ENCODE measurements at regions not wholly inside any gene's neighbourhood (a gene's known extent, or its start where the extent isn't known, plus 50 kb on each side); places are given as distances from the start of the nearest gene placed in this dataset.
"Not testable (repeated sequence)": the region's sequence is repeated elsewhere in the genome, so short reads cannot be mapped to it uniquely, and the experiment has no call there.

DNA sequence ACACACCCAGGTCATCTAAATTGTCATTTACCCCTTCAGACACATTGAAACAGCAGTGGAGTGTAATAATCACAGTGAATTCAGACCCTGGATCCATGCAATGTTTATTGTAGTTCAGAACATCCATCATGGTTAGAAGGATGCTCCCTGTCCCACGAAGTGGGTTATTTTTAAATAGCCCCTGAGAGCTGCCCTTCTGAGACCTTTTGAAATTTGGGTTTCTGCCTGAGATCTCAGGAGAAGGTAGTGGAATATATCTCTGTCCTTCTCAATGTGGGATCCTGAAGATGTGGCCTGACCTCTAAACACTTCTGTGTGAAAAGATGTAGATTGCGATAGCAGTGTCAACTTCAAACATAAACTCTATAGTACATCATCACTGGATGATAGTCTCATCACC is 1080.6 kb downstream of the TMEM121 start:
- DNase-seq (ENCODE audit: low spot score), result no peak

DNA sequence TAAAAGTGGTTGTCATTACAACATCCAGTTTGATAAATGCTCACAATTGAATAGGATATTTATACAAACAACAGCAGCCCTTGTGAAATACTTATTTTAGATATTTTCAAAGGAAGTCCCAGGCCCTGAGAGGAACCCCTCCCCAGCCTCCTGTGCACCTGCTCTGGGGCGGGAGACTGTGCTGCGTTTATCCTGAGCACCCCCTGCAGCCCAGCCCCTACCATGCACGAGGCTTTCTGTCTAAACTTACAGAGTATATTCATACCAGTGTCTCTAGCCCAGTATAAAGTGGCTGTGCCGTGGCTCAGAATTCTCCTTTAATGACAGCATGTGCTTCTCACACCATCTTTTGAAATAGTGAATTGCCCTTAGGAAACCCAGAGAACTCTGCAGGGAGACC is 1084.3 kb downstream of the TMEM121 start:
- no peak for DNase-seq (ENCODE audit: low spot score)

DNA sequence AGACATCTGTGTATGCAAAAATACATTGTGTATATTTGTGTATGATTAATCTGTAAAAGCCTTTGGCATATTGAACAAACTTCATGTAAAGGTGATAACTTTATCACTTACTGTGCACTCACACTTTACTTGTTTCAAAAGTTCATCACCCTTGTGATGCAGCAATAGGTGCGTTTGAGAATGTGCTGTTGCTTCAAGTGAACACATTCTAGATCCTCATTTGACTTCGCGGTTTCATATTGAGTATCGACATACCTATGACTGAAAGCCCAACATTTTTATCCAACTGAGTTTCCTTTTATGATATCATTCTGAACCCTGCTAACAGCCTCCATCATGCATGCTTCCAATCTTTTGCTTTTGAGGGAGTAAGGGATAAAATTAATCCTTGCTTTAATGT is 1086.9 kb downstream of the TMEM121 start:
- no peak for DNase-seq (ENCODE audit: low spot score)

DNA sequence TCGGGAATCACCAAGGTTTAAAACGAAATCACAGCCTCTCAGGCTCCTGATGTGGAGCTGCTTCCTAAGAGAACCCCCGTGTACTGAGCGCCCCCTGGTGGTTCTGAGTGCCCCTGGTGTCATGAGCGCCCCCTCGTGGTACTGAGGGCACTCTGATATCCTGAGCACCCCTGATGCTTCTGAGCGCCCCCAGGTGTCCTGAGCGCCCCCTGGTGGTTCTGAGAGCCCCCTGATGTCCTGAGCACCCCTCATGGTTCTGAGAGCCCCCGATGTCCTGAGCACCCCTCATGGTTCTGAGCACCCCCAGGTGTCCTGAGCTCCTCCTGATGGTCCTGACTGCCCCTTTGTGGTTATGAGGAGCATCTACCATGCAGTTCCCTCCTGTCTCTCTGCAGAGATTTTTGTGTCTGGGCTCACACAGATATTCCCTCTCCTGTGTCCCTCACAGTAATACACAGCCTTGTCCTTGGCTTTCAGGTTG is 1092.1 kb downstream of the TMEM121 start:
- DNase-seq (ENCODE audit: low spot score), result peak; percentile 5

DNA sequence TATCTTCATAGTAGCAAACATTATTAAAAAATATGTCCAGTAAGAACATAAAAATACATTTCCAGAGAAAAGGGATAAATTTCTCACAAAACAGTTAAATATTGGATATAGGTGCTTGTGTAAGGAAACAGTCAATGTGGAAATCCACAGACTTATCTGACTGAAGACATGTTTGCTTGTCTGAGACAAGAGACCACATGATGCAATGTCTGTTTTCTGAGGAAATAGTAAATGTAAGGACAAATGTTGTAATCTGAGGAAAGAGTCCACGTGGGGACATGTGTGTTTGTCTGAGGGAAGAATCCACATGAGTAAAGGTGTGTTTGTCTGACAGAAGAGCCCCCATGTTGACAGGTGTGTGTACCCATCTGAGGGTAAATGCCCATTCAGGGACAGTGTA is 1093.2 kb downstream of the TMEM121 start:
- DNase-seq (ENCODE audit: low spot score), result no peak

DNA sequence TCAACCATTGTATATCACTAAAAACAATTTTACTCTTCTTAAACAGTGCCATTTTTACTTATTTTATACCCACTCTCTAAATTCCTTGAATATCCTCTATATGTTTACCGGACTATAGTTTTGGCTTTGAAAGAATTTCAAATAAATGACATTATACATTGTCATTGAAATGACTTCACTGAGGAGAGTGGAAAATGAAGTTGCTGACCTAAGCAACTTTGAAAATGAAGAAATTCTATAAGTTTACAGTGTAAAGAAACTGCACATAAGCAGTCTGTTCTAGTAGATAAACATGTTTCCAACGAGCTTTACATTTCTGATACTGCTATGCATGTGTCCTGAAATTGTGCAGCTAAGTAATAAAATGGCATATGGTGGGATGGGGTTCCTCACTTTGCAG is 1094.0 kb downstream of the TMEM121 start:
- DNase-seq (ENCODE audit: low spot score), result no peak

DNA sequence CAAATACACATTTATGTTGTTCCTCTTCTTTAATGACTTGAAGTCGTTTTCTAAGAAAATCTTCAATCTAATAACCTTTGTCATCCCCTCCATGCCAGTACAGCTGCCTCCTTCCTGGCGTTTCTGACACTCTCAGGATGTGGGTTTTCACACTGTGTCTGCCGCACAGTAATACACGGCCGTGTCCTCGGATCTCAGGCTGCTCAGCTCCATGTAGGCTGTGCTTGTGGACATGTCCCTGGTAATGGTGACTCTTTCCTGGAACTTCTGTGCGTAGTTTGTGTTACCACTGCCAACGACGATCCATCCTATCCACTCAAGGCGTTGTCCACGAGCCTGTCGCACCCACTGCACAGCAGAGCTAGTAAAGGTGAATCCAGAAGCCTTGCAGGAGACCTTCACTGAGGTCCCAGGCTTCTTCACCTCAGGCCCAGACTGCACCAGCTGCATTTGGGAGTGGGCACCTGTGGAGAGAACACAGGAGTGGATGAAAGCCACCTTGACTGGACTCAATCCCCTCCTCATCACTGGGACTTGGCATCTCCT is 1095.9 kb downstream of the TMEM121 start:
- peak; percentile 24 for DNase-seq (ENCODE audit: low spot score)

DNA sequence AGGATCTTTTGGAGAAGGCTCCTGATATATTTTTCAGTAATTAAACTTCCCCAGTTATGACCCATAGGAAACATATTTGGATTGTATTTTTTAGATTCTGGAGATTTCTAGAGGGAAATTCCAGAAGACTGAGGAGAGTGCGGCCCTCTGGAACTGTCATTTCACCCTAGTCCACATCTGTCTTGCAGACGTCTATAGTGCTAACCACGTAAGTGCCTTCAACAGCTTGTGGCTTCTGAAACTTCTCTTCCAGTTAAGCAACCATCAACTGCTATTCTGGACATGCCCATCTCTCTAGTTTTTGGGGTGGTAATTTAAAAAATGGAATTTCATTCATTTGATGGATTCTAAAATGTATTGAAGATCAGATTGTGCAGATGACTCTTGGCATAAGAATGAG is 1098.8 kb downstream of the TMEM121 start:
- DNase-seq (ENCODE audit: low spot score), result no peak

DNA sequence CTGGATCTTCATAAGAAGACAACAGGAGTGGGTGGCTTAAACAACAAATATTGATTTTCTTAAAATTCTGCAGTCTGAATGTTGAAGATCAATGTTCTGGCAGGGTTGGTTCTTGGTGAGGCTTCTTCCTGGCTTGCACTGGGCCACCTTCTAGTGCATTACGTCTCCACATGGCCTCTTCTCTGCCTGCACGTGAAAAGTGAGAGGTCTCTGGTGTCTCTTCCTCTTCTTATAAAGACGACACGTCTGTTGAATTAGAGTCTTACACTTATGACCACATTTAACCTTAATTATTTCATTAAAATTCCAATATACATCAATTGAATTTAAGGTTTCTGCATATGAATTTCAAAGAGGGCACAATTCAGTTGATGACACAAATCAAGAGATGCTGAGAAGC is 1100.1 kb downstream of the TMEM121 start:
- not testable (repeated sequence) for DNase-seq (ENCODE audit: low spot score)

DNA sequence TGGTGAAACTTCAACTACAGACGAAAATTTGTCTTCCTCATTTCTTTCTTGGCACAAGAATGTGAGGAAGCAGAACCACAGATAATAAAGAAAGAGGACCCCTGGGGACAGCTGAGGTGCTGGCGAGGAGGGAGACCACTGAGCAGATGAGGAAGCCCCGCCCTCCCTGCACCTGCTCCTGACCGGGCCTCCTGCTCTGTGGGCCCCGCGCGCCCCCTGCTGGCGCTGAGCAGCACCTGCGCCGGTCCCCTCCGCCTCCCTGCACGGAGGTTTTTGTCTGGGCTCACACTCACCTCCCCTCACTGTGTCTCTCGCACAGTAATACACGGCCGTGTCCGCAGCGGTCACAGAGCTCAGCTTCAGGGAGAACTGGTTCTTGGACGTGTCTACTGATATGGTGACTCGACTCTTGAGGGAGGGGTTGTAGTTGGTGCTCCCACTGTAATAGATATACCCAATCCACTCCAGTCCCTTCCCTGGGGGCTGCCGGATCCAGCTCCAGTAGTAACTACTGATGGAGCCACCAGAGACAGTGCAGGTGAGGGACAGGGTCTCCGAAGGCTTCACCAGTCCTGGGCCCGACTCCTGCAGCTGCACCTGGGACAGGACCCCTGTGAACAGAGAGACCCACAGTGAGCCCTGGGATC is 1100.7 kb downstream of the TMEM121 start:
- DNase-seq (ENCODE audit: low spot score), result peak; percentile 66

DNA sequence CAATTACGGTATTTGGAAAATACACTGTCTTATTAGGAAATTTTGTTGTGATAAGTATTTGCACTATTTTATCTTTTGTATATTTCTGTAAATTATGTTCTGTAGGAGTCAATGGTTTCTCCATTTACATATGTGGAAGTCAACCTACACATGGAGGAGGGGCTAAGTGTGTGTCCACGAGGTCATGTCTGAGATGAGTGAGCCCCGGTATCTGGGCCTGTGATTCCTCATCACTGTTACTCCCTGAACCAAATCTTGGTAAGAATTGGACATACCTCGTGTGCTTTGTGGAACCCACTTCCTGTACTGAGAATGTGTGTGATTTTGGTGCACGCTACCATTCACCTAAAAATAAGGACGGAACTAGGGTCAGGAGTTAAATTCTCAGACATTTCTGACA is 1105.5 kb downstream of the TMEM121 start:
- no peak for DNase-seq (ENCODE audit: low spot score)

DNA sequence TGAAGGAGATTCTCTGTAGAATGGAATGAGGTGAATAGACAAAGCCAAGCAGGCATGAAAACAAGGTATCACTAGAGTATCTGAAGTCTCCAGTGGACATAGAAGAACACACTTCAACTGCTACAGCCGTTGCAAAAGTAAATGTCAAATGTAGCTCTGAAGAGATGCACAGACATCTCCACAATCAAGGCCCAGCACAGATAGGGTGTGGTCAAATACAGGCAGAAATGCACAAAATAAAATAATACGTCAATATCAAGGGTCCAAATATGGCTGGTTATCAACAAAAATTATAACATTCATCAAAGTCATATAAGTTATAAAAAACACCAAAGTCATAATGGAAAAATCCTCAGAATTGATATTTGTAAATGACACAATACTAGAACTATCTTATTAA is 1107.3 kb downstream of the TMEM121 start:
- no peak for DNase-seq (ENCODE audit: low spot score)

DNA sequence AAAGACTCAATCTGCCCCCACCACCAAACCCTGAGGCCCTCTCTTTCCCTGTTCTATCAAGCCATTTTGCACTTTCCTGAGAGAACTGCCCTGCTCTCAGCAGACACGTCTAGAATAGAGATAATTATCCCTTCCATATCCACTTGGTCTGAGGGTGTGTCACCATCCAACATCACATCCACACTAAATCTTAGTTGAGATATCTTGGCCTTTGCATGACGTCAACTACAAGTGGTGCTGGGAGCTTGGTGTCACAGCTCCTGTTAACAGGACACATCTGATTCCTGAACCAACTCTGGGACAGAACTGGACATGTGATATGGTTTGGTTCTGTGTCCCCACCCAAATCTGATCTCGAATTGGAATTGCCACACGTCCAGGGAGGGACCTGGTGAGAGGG is 1109.2 kb downstream of the TMEM121 start:
- DNase-seq (ENCODE audit: low spot score), result no peak

DNA sequence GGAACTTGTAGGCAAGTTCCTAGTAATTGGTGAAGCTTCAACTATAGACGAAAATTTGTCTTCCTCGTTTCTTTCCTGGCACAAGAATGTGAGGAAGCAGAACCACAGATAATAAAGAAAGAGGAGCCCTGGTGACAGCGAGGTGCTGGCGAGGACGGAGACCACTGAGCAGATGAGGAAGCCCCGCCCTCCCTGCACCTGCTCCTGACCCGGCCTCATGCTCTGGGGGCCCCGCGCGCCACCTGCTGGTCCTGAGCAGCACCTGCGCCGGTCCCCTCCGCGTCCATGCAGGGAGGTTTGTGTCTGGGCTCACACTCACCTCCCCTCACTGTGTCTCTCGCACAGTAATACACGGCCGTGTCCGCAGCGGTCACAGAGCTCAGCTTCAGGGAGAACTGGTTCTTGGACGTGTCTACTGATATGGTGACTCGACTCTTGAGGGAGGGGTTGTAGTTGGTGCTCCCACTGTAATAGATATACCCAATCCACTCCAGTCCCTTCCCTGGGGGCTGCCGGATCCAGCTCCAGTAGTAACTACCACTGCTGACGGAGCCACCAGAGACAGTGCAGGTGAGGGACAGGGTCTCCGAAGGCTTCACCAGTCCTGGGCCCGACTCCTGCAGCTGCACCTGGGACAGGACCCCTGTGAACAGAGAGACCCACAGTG is 1112.5 kb downstream of the TMEM121 start:
- peak; percentile 45 for DNase-seq (ENCODE audit: low spot score)

DNA sequence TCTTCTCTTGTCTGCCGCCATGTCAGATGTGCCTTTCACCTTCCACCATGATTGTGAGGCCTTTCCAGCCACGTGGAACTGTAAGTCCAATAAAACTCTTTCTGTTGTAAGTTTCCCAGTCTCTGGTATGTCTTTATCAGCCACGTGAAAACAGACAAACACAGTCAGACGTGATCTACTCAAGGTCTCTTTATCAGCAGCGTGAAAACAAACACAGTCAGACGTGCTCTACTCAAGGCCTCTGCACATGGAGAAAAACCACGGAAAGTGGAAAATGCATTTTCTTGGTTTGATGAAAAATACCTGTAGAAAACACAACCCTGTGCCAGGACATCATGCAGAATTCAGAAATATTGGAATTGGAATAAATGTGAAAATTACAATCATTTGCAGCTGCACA is 1115.7 kb downstream of the TMEM121 start:
- DNase-seq (ENCODE audit: low spot score), result no peak

DNA sequence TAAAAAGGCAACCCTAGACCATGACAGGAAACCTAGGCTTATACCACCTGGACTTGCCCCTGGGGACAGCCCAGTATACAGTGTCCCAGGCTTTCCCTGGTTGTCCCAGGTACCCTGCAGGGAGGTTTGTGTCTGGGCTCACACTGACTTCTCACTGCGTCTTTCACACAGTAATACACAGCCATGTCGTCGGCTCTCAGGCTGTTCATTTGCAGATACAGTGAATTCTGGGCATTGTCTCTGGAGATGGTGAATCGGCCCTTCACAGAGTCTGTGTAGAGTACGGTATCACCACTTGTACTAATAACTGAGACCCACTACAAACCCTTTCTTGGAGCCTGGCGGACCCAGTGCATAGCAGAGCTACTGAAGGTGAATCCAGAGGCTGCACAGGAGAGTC is 1116.6 kb downstream of the TMEM121 start:
- not testable (repeated sequence) for DNase-seq (ENCODE audit: low spot score)

DNA sequence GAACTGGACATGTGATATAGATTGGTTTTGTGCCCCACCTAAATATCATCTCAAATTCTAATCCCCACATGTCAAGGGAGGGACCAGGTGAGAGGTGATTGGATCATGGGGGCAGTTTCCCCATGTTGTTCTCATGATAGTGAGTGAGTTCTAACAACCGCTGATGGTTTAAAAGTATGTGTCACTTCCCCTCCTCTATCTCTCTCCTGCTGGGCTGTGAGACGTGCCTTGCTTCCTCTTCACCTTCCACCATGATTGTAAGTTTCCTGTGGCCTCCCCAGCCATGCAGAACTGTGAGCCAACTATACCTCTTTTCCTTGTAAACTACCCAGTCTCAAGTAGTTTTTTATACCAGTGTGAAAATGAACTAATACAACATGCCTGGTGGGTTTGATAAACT is 1122.5 kb downstream of the TMEM121 start:
- DNase-seq (ENCODE audit: low spot score), result not testable (repeated sequence)

DNA sequence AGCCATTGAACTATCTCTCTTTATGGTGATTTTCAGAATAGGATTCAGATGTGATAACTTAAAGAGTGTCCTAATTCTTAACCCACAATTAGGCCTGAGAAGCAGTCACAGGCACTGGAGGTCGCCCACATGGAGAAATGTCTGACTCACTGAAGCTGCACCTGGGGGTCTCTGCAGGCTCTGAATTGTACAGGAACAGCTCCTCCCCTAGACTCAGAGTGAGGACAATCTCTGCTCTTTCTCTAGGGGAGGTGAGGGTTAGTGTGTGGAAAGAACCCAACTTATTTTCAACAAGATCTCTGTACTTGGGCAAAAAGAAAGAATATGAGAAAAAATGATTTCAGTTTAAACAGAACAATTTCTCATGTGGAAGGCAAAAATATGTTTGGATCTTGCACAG is 1124.6 kb downstream of the TMEM121 start:
- DNase-seq (ENCODE audit: low spot score), result no peak

DNA sequence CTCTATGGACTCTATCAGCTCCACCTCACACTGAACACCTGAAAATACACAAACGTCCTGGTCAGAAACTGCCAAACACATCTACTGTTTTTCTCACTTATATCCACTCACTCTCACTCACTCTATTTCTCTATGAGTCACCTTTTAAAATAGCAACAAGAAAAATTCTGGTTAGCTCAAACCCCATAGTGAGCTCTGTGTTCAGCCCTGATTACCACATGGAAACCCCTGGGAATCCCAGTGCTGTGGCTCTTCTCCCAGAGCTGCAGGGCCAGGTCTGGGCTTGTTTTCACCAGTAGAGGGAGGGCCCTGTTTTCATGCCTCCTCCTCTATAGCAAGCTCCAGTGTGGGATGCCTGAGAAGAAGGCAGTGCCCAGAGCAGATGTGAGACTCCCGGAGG is 1126.1 kb downstream of the TMEM121 start:
- no peak for DNase-seq (ENCODE audit: low spot score)

DNA sequence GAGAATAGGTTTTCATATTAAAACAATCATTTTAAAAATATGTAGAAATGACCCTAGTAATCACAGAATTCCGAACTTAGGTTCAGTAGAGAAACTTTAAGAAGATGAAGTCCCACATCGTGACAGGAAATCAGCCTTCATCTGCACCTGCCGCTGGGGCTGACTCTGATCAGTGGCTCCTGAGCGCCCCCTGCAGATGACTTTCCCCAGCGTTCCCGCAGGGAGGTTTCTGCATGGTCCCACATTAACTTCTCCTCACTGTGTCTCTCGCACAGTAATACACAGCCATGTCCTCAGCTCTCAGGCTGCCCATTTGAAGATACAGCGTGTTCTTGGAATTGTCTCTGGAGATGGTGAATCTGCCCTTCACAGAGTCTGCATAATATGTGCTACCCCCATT is 1131.1 kb downstream of the TMEM121 start:
- peak; percentile 52 for DNase-seq (ENCODE audit: low spot score)

DNA sequence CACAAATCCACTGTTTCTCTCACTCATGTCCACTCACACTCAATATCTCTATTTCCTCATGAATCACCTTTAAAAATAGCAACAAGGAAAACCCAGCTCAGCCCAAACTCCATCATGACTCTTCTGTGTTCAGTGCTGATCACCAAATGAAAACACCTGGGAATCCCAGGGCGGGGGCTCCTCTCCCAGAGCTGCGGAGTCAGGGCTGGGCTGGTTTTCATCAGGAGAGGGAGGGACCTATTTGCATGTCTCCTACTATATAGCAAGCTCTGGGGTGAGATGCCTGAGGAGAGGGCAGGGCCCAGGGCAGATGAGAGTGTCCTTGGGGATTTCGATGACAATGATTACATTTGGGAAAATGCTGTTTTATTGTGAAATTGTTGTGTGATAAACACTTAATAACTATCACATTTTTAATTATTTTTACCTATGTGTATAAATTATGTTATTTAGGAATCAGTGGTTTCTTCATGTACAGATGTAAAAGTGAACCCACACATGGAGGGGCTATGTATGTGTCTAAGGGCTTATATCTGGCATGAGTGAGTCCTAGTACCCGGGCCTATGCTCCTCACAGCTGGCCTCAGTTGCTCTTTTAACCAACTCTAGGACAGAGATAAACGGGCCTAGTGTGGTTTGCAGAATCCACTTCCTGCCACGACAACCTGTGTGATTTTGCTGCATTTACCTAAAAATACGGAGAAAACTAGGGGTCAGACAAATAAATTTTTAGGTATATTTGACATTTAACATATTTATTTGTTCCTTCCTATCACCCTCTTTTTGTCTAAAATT is 1131.9 kb downstream of the TMEM121 start:
- DNase-seq (ENCODE audit: low spot score), result not testable (repeated sequence)

DNA sequence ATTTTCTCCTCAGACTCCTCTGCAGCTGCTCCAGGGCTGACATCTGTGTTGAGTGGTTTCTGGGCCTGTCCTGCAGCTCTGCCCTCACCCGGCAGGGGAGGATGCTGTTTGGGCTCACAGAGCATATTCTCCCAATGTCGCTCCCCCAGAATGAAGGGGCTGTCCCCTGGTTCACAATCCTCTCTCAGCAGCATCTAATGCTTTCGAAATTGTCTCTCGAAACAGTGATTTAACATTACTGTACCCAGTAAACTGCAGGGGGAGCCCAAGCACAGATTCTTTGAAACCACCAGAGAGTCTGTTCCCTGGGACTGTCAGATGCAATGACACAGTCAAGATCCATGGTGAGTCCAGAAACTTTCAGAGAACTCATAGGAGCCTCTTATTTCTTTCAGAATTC is 1135.2 kb downstream of the TMEM121 start:
- DNase-seq (ENCODE audit: low spot score), result peak; percentile 50

Data from CD4-positive, alpha-beta T cell treated with Interleukin-6 at 100 ng/mL for 8 hours (primary cell).